Naive B cell (primary cell): ENCODE measurements at regions not wholly inside any gene's neighbourhood (a gene's known extent, or its start where the extent isn't known, plus 50 kb on each side); places are given as distances from the start of the nearest gene placed in this dataset.

Experiments
- ATAC-seq, 2 donors: fragments of 150-1000 bp; cut with Tn5 transposase; 2 replicates each; pipeline ENCODE4 v1.10.0; 2021; ENCODE audit warnings: low read depth in 2 of 2, mild to moderate bottlenecking in 2 of 2, moderate library complexity in 2 of 2
- DNase-seq: peaks from one replicate; pipeline ENCODE4 v3.0.0; 2022
- H3K27ac Mint-ChIP-seq, 6 donors: one replicate each; pipeline ENCODE4 v1.8.0; 2020 to 2022; ENCODE audit warnings: mild to moderate bottlenecking in 6 of 6, mixed read lengths in 6 of 6, moderate library complexity in 5 of 6, inconsistent platforms in 2 of 6
- H3K27me3 Mint-ChIP-seq, 3 donors: one replicate each; pipeline ENCODE4 v1.8.0; 2021 to 2022; ENCODE audit warnings: mixed read lengths in 3 of 3, mild to moderate bottlenecking in 1 of 3
- H3K36me3 Mint-ChIP-seq, 2 donors: one replicate each; pipeline ENCODE4 v1.8.0; 2020 to 2022; ENCODE audit warnings: mixed read lengths in 2 of 2, inconsistent platforms in 1 of 2, mild to moderate bottlenecking in 1 of 2
- H3K4me1 Mint-ChIP-seq, 3 donors: one replicate each; pipeline ENCODE4 v1.8.0; 2020 to 2022; ENCODE audit warnings: mixed read lengths in 3 of 3, inconsistent platforms in 1 of 3, mild to moderate bottlenecking in 1 of 3, moderate library complexity in 1 of 3
- H3K4me3 Mint-ChIP-seq, 8 donors: one replicate each; pipeline ENCODE4 v1.8.0; 2020 to 2022; ENCODE audit warnings: mild to moderate bottlenecking in 8 of 8, mixed read lengths in 8 of 8, moderate library complexity in 8 of 8, inconsistent platforms in 2 of 8
- H3K9me3 Mint-ChIP-seq, 7 donors: one replicate each; pipeline ENCODE4 v1.8.0; 2020 to 2022; ENCODE audit warnings: mixed read lengths in 7 of 7, mild to moderate bottlenecking in 5 of 7, inconsistent platforms in 2 of 7, moderate library complexity in 1 of 7

- H3K27me3 Mint-ChIP-seq = peaks cover 15 to 65% (median 52%) of the 10 kb centered on the region in 3 donors
Observed at GRCh38 chr17:74151551-74152315, 51.7 kb upstream of the RPL38 start.

DNA sequence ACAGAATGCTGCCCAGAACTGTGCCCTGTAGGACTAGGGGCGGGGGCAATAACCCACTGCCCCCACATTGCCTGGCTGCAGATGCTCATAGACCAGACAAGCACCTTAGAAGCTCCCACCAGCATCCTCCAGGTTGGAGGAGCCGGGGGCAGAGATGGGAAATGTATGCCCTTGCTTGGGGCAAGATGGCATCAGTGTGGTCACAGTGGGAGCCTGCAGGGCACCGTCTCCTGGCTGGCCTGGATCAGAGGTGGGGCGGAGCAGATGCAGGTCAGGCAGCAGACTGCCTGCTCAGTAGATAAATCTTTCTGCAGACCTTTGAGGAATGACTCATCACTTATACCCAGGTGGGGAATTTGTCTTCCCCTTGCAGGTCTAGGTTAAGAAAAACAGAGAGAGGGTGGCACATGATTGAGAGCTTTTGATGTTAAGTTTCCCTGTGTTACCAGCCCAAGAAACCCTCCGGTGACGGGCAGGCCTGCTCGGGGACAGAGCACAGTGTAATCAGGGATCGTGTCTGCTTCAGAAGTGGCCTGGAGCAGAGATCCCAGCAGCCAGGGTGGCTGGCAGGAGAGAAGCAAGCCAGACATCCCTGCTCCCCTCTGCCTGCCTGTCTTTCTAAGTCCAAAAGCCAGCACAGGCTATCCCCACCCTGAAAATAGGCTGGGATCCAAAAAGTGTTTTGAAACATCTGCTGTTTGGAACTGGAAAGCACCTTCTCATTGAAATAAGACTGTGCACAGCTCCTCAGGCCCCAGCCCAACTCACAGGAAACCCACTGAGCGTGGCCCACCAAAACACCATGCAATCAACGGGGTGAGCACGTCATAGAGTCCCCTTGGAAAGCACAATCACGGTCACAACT lies 50.7 kb upstream of the RPL38 start:
- Mint-ChIP-seq H3K36me3 (peaks cover 4 to 11% of the 10 kb centered on the region in 2 donors), H3K27me3 (peaks cover 26 to 61% (median 50%) of the 10 kb centered on the region in 3 donors), H3K4me3 (no peak overlapping the region), H3K4me1 (no peaks in the 10 kb centered on the region), H3K9me3 (peaks cover 0 to 7% (median 2%) of the 10 kb centered on the region in 7 donors), H3K27ac (no peak overlapping the region)
- ATAC-seq (no peak), DNase-seq (no peak)

More at GRCh38 chr17:74151551-74152315, 51.7 kb upstream of the RPL38 start:
- Mint-ChIP-seq H3K4me3 (no peak overlapping the region), H3K9me3 (peaks cover 0 to 5% (median 2%) of the 10 kb centered on the region in 7 donors), H3K4me1 (no peaks in the 10 kb centered on the region), H3K27ac (no peak overlapping the region), H3K36me3 (peaks cover 4 to 11% of the 10 kb centered on the region in 2 donors)
- ATAC-seq (no peak), DNase-seq (no peak)

GRCh38 chr17:74153456-74153810 lies 50.0 kb upstream of the RPL38 start:
- Mint-ChIP-seq H3K36me3 (peaks cover 4 to 10% of the 10 kb centered on the region in 2 donors), H3K4me3 (no peak overlapping the region), H3K27ac (no peak overlapping the region), H3K4me1 (no peaks in the 10 kb centered on the region), H3K9me3 (peaks cover 0 to 7% (median 2%) of the 10 kb centered on the region in 7 donors), H3K27me3 (peaks cover 32 to 66% (median 52%) of the 10 kb centered on the region in 3 donors)
- no peak for ATAC-seq
- no peak for DNase-seq
